ENCODE measurements at regions not wholly inside any gene's neighbourhood (a gene's known extent, or its start where the extent isn't known, plus 50 kb on each side); places are given as distances from the start of the nearest gene placed in this dataset.
"Not testable (repeated sequence)": the region's sequence is repeated elsewhere in the genome, so short reads cannot be mapped to it uniquely, and the experiment has no call there.

DNA sequence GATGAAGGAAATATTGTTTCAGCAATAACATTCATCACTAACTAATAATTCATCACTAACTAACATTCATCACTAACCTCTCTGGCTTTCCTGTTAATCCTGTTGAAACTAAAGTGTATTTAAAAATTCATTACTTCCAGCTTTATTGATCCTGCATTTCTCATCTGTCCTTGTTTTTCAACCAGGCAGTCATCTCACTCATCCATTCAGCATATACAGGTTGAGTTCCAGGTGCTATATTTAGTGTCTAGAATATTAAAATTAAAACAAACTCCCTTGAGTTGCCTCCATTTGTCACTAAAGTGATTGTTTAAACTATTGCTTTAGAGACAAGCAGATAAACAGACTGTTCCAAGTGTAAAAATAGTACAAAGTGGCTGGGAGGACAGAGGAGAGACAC lies 58.1 kb downstream of the ATXN7L3B start:
- TF ChIP-seq, protein P1, sequence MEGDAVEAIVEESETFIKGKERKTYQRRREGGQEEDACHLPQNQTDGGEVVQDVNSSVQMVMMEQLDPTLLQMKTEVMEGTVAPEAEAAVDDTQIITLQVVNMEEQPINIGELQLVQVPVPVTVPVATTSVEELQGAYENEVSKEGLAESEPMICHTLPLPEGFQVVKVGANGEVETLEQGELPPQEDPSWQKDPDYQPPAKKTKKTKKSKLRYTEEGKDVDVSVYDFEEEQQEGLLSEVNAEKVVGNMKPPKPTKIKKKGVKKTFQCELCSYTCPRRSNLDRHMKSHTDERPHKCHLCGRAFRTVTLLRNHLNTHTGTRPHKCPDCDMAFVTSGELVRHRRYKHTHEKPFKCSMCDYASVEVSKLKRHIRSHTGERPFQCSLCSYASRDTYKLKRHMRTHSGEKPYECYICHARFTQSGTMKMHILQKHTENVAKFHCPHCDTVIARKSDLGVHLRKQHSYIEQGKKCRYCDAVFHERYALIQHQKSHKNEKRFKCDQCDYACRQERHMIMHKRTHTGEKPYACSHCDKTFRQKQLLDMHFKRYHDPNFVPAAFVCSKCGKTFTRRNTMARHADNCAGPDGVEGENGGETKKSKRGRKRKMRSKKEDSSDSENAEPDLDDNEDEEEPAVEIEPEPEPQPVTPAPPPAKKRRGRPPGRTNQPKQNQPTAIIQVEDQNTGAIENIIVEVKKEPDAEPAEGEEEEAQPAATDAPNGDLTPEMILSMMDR (IDR thresholded peaks at IDR 0.05) = no peak
- Mint-ChIP-seq H3K27me3 (ENCODE audit: unreplicated experiment) (peaks cover 25% of the 10 kb centered on the region), H3K9me3 (ENCODE audit: unreplicated experiment) (peaks cover 4% of the 10 kb centered on the region), H3K27ac (ENCODE audit: unreplicated experiment) (no peak overlapping the region), H3K4me1 (ENCODE audit: unreplicated experiment) (no peaks in the 10 kb centered on the region), H3K4me3 (ENCODE audit: unreplicated experiment) (no peak overlapping the region), H3K36me3 (ENCODE audit: unreplicated experiment) (no peaks in the 10 kb centered on the region)
- no peak for DNase-seq (ENCODE audit: extremely low spot score, unreplicated experiment)

DNA sequence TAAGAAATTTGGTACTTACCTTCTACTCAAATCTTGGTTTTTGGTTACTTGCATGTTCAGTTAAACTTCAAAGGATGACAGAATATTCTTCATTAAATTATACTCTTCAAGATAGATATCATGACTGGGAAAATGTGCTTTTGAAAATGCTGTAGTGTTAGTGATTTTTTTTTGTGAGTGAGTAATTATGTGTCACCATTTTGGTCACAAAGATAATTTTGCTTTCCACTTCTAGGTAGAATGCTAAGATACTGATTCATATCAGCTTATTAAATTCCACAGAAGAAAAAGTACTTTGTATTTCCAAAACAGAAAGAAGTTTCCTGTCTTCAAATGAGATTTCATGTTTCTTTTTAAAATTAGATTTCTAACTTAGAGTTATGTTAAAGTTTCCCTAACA lies 61.2 kb downstream of the ATXN7L3B start:
- no peak for DNase-seq (ENCODE audit: extremely low spot score, unreplicated experiment)

DNA sequence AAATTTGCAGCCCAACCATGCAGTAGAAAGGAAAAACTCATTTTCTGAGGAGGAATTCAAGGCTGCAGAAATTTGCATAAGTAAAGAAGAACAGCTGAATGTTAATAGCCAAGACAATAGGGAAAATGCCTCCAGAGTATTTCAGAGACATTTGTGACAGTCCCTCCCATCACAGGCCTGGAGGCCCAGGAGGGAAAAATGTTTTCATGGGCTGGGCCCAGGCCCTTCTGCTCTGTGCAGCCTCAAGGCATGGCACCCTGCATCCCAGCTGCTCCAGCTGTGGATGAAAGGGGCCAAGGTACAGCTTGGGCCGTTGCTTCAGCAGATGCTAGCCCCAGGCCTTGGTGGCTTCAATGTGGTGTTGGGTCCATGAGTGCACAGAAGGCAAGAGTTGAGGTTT lies 62.3 kb downstream of the ATXN7L3B start:
- Mint-ChIP-seq H3K27me3 (ENCODE audit: unreplicated experiment) (peaks cover 22% of the 10 kb centered on the region), H3K4me1 (ENCODE audit: unreplicated experiment) (no peaks in the 10 kb centered on the region), H3K27ac (ENCODE audit: unreplicated experiment) (no peak overlapping the region), H3K36me3 (ENCODE audit: unreplicated experiment) (no peaks in the 10 kb centered on the region), H3K9me3 (ENCODE audit: unreplicated experiment) (peaks cover 4% of the 10 kb centered on the region), H3K4me3 (ENCODE audit: unreplicated experiment) (no peak overlapping the region)
- DNase-seq (ENCODE audit: extremely low spot score, unreplicated experiment) = no peak
- TF ChIP-seq, protein P1 (IDR thresholded peaks at IDR 0.05) = no peak

More for the DNA sequence above, 61.2 kb downstream of the ATXN7L3B start:
- H3K27me3 Mint-ChIP-seq (ENCODE audit: unreplicated experiment) = peaks cover 21% of the 10 kb centered on the region
- no peak overlapping the region for H3K27ac Mint-ChIP-seq (ENCODE audit: unreplicated experiment)
- H3K36me3 Mint-ChIP-seq (ENCODE audit: unreplicated experiment) = no peaks in the 10 kb centered on the region
- H3K4me1 Mint-ChIP-seq (ENCODE audit: unreplicated experiment) = no peaks in the 10 kb centered on the region
- no peak overlapping the region for H3K4me3 Mint-ChIP-seq (ENCODE audit: unreplicated experiment)
- peaks cover 4% of the 10 kb centered on the region for H3K9me3 Mint-ChIP-seq (ENCODE audit: unreplicated experiment)
- TF ChIP-seq, protein P1 (IDR thresholded peaks at IDR 0.05) = no peak

DNA sequence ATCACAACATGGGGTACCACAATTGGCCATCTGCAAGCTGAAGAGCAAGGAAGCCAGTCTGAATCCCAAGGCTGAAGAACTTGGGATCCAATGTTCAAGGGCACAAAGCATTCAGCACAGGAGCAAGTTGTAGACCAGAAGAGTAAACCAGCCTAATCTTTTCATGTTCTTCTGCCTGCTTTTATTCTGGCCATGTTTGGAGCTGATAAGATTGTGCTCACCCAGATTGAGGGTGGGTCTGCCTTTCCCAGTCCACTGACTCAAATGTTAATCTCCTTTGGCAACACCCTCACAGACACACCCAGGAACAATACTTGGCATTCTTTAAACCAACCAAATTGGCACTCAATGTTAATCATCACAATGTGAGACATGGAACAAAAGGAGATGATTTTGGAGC lies 63.2 kb downstream of the ATXN7L3B start:
- H3K4me3 Mint-ChIP-seq (ENCODE audit: unreplicated experiment); H3K27ac Mint-ChIP-seq (ENCODE audit: unreplicated experiment); H3K4me1 Mint-ChIP-seq (ENCODE audit: unreplicated experiment); DNase-seq (ENCODE audit: extremely low spot score, unreplicated experiment); H3K36me3 Mint-ChIP-seq (ENCODE audit: unreplicated experiment); H3K9me3 Mint-ChIP-seq (ENCODE audit: unreplicated experiment): not testable (repeated sequence)
- peaks cover 19% of the 10 kb centered on the region for H3K27me3 Mint-ChIP-seq (ENCODE audit: unreplicated experiment)

DNA sequence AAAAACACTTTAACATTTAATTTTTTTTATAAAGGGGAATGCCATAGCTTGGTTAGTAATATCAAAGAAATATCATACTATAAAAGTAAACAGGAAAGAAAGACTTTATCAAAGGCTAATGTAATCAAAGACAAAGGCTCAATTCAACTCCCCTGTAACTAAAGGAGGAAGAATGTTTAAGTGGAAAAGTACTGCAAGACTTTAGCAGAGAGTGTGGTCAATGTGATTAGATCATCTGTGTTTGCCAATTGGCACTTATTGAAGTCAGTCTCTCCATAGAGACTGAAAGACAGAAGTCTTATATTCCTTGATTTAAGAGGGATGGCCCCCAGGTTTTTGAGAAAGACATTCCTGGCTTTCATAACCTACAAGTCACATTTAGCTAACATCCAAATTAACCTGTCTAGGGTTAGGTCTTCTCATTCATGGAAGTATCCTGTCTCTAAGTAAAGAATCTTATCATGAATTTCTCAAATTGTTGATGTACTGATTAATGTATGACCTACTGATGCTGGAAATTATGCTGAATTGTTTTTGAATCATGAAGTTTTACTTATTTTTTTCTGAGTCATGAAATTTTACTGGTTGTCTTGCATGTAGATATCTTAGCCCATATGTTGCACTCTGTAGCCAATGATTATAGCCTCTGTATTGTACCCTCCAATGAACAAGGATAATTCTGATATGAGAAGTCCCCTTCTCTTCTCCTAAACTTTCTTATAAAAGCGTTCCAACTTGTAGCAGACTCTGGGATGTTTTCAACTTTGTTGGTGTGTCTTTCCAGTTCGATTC lies 65.4 kb downstream of the ATXN7L3B start:
- no peaks in the 10 kb centered on the region for H3K36me3 Mint-ChIP-seq (ENCODE audit: unreplicated experiment)
- TF ChIP-seq, protein P1 (IDR thresholded peaks at IDR 0.05) = no peak

More for the DNA sequence above, 65.4 kb downstream of the ATXN7L3B start:
- Mint-ChIP-seq H3K27me3 (ENCODE audit: unreplicated experiment) (peaks cover 15% of the 10 kb centered on the region), H3K27ac (ENCODE audit: unreplicated experiment) (no peak overlapping the region), H3K9me3 (ENCODE audit: unreplicated experiment) (peaks cover 4% of the 10 kb centered on the region), H3K4me3 (ENCODE audit: unreplicated experiment) (no peak overlapping the region), H3K4me1 (ENCODE audit: unreplicated experiment) (no peaks in the 10 kb centered on the region)
- no peak for DNase-seq (ENCODE audit: extremely low spot score, unreplicated experiment)
